Neural progenitor cell (in vitro differentiated cells): ENCODE measurements at regions not wholly inside any gene's neighbourhood (a gene's known extent, or its start where the extent isn't known, plus 50 kb on each side); places are given as distances from the start of the nearest gene placed in this dataset.

ENCODE experiments used
- DNase-seq: peaks from one replicate; pipeline ENCODE4 v3.0.0-alpha.2; 2016; ENCODE audit warnings: low spot score
- H2AFZ ChIP-seq: fragments of 200-600 bp; sonication (generic); replicated peaks from 2 replicates; pipeline ENCODE4 v1.6.1; 2016; ENCODE audit warnings: antibody characterized with exemption
- H3F3A ChIP-seq: fragments of 200-600 bp; sonication (generic); 2 replicates; pipeline ENCODE4 v1.6.1; 2016; ENCODE audit warnings: antibody characterized with exemption, low read depth
- H3K27ac ChIP-seq: fragments of 200-600 bp; sonication (generic); 2 replicates; pipeline ENCODE4 v1.5.1; 2016; ENCODE audit warnings: mild to moderate bottlenecking
- H3K27me3 ChIP-seq: fragments of 200-600 bp; sonication (generic); 2 replicates; pipeline ENCODE4 v1.6.1; 2016; ENCODE audit warnings: mild to moderate bottlenecking, moderate library complexity
- H3K36me3 ChIP-seq: fragments of 200-600 bp; sonication (generic); 2 replicates; pipeline ENCODE4 v1.5.1; 2016
- H3K4me1 ChIP-seq: fragments of 200-600 bp; sonication (generic); 2 replicates; pipeline ENCODE4 v1.6.1; 2016; ENCODE audit warnings: mixed run types
- H3K4me2 ChIP-seq: fragments of 200-600 bp; sonication (generic); 2 replicates; pipeline ENCODE4 v1.6.1; 2016
- H3K4me3 ChIP-seq: fragments of 200-600 bp; sonication (generic); 2 replicates; pipeline ENCODE4 v1.5.1; 2016
- H3K79me2 ChIP-seq: fragments of 200-600 bp; sonication (generic); 2 replicates; pipeline ENCODE4 v1.6.1; 2016; ENCODE audit warnings: low read depth
- H3K9ac ChIP-seq: fragments of 200-600 bp; sonication (generic); 2 replicates; pipeline ENCODE4 v1.6.1; 2016
- H3K9me3 ChIP-seq: fragments of 200-600 bp; sonication (generic); 2 replicates; pipeline ENCODE4 v1.5.1; 2016; ENCODE audit warnings: low read depth
- H4K20me1 ChIP-seq: fragments of 200-600 bp; sonication (generic); 2 replicates; pipeline ENCODE4 v1.6.1; 2016; ENCODE audit warnings: low read depth
- H3K27ac Mint-ChIP-seq: 3 replicates; pipeline ENCODE4 v1.8.0; 2021; ENCODE audit warnings: mixed read lengths
- H3K27me3 Mint-ChIP-seq: 2 replicates; pipeline ENCODE4 v1.8.0; 2022; ENCODE audit warnings: low read depth, mild to moderate bottlenecking, inconsistent platforms, moderate library complexity, mixed read lengths; ENCODE audit not compliant: insufficient read depth
- H3K36me3 Mint-ChIP-seq: 3 replicates; pipeline ENCODE4 v1.8.0; 2021; ENCODE audit warnings: mixed read lengths
- H3K4me1 Mint-ChIP-seq: 3 replicates; pipeline ENCODE4 v1.8.0; 2021; ENCODE audit warnings: mixed read lengths
- H3K4me3 Mint-ChIP-seq: 3 replicates; pipeline ENCODE4 v1.8.0; 2021; ENCODE audit warnings: mild to moderate bottlenecking, moderate library complexity, mixed read lengths
- H3K9me3 Mint-ChIP-seq: 3 replicates; pipeline ENCODE4 v1.8.0; 2020; ENCODE audit warnings: mixed read lengths
- EZH2 ChIP-seq: fragments of 200-600 bp; sonication (generic); IDR thresholded peaks from 2 replicates; pipeline ENCODE4 v1.6.1; 2017; ENCODE audit warnings: antibody characterized with exemption, mild to moderate bottlenecking, moderate library complexity
- EZH2phosphoT487 ChIP-seq: fragments of 200-600 bp; sonication (generic); IDR thresholded peaks from 2 replicates; pipeline ENCODE4 v1.6.1; 2017; ENCODE audit warnings: antibody characterized with exemption
- TF ChIP-seq, protein P1 (sequence below): fragments of 200-600 bp; sonication (generic); IDR thresholded peaks from 2 replicates; pipeline ENCODE4 v1.5.1; 2017; ENCODE audit warnings: antibody characterized with exemption, mild to moderate bottlenecking

DNA sequence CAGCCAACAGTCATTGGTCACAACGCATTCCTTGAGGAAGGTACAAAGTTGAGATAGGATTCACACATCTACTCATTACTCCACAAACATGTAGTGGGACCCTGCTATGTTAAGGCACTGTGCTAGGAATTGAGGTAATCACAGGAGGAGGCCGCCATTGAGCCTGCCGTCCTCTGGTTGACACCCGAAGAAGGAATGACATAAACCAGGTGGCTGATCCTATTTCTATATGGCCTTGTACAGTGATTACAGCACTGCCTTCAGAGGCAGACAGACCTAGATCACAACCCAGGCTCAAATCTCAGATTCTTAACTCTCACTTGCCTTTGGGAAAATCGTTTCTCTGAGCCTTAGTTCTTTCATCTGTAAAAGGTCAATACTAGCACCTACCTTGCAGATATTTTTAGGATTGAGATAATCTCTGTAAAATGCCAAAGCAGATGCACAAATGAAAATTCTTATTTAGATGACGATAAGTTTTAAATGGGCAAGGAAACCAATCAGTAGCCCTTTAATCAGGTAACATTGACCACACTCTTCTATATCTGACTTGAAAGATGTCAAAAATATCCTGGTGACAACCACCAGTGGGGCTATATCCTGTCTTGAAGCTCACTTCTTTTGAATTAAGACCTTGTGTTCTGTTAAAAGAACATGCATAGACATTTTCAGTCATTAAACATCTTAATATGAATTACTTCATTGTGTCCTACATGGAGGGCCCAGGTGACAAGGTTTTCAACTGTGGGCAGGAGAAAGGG is 251.6 kb downstream of the KCTD12 start:
- Histone ChIP-seq H3K9ac (no peak overlapping the region), H3K4me3 (no peak overlapping the region), H3K4me1 (no peaks in the 10 kb centered on the region), H3K9me3 (no peaks in the 10 kb centered on the region), H3K27ac (no peak overlapping the region), H3K79me2 (no peaks in the 10 kb centered on the region), H3K4me2 (no peak overlapping the region), H3K36me3 (no peaks in the 10 kb centered on the region), H3F3A (no peaks in the 10 kb centered on the region), H3K27me3 (no peaks in the 10 kb centered on the region), H2AFZ (no peak overlapping the region), H4K20me1 (no peaks in the 10 kb centered on the region)
- peaks cover 19% of the 10 kb centered on the region for H3K4me1 Mint-ChIP-seq
- H3K9me3 Mint-ChIP-seq = no peaks in the 10 kb centered on the region
- DNase-seq = no peak
- no peak overlapping the region for H3K4me3 Mint-ChIP-seq
- no peak overlapping the region for H3K27ac Mint-ChIP-seq
- TF ChIP-seq, protein P1, sequence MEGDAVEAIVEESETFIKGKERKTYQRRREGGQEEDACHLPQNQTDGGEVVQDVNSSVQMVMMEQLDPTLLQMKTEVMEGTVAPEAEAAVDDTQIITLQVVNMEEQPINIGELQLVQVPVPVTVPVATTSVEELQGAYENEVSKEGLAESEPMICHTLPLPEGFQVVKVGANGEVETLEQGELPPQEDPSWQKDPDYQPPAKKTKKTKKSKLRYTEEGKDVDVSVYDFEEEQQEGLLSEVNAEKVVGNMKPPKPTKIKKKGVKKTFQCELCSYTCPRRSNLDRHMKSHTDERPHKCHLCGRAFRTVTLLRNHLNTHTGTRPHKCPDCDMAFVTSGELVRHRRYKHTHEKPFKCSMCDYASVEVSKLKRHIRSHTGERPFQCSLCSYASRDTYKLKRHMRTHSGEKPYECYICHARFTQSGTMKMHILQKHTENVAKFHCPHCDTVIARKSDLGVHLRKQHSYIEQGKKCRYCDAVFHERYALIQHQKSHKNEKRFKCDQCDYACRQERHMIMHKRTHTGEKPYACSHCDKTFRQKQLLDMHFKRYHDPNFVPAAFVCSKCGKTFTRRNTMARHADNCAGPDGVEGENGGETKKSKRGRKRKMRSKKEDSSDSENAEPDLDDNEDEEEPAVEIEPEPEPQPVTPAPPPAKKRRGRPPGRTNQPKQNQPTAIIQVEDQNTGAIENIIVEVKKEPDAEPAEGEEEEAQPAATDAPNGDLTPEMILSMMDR = no peak
- no peak for TF ChIP-seq EZH2phosphoT487
- TF ChIP-seq EZH2 = no peak
- no peaks in the 10 kb centered on the region for H3K36me3 Mint-ChIP-seq
- peaks cover 3% of the 10 kb centered on the region for H3K27me3 Mint-ChIP-seq

DNA sequence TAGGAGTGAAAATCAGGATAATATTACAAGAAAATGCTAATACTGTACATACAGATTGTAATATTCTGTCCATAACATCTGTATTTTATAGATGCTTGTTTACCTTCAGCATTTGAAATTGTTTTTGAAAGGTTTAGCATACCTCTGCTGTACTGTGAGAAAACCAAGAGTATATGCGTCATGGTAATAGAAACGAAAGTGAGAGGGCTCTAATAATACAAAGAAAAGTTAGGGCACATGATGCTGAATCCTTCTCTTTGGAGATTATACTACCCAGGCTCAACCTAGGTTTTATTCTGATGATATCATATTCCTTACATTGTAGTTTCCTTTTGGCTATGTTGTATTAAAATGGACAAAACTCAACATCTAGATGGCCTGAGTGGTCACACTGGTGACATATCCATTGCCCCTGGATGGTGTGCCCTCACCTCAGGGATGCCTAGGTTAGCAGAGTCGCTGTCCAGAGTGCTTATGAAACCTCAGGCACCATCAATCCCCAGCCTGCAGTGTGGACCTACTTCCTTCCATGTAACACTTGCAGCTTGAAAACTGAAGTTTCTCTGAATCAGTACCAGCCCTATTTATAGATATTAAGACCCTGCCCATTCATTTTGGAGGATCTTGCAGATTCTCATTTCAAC is 253.7 kb downstream of the KCTD12 start:
- Histone ChIP-seq H3K4me2 (no peak overlapping the region), H3K4me3 (no peak overlapping the region), H3K9me3 (no peaks in the 10 kb centered on the region), H4K20me1 (no peaks in the 10 kb centered on the region), H3K4me1 (no peaks in the 10 kb centered on the region), H3K79me2 (no peaks in the 10 kb centered on the region), H3K27ac (no peak overlapping the region), H3F3A (no peaks in the 10 kb centered on the region), H3K36me3 (no peaks in the 10 kb centered on the region), H2AFZ (no peak overlapping the region), H3K27me3 (no peaks in the 10 kb centered on the region), H3K9ac (no peak overlapping the region)
- no peaks in the 10 kb centered on the region for H3K36me3 Mint-ChIP-seq
- peaks cover 7% of the 10 kb centered on the region for H3K27me3 Mint-ChIP-seq
- no peak for TF ChIP-seq EZH2
- H3K9me3 Mint-ChIP-seq = peaks cover 6% of the 10 kb centered on the region
- no peak overlapping the region for H3K4me3 Mint-ChIP-seq
- peak; percentile 58 for DNase-seq
- H3K4me1 Mint-ChIP-seq = peaks cover 14% of the 10 kb centered on the region
- no peak overlapping the region for H3K27ac Mint-ChIP-seq

DNA sequence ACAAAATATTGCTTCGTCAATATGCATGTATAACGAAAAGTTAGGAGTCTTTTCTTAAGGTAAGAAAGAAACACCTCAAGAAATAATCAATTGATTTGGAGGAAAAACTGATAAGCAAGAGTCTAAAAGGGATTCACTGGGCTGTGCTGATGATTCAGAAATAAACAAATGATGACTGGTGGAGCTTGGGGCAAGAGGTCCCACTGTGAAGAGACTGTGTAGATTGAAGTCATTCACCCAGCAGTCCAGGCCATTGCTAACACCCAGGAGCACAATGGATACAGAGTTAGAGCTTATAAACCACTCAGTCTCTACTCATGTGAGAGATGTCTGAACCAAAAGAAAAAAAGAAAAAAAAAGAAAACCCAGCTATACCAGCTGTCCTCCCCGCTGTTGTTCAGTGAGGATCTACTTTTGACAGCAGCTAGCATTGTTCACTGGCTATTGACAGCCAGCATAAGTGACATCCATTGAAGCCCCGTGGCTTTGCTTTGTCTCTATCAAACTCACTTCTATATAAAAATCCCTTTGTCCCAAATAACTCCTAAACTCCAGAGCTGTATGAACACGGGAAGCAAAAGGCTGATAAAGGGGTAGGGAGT is 255.5 kb downstream of the KCTD12 start:
- peaks cover 12% of the 10 kb centered on the region for H3K4me1 Mint-ChIP-seq
- H3K9me3 Mint-ChIP-seq = peaks cover 12% of the 10 kb centered on the region
- H3F3A ChIP-seq = no peaks in the 10 kb centered on the region
- H3K4me1 ChIP-seq = no peaks in the 10 kb centered on the region
- no peaks in the 10 kb centered on the region for H3K36me3 Mint-ChIP-seq
- no peaks in the 10 kb centered on the region for H3K79me2 ChIP-seq
- no peak overlapping the region for H3K27ac ChIP-seq
- peaks cover 7% of the 10 kb centered on the region for H3K27me3 Mint-ChIP-seq
- H3K9me3 ChIP-seq = no peaks in the 10 kb centered on the region
- no peak overlapping the region for H3K4me3 Mint-ChIP-seq
- H2AFZ ChIP-seq = no peak overlapping the region
- H3K4me2 ChIP-seq = no peak overlapping the region
- H3K27ac Mint-ChIP-seq = no peak overlapping the region
- TF ChIP-seq EZH2phosphoT487 (no peak), EZH2 (no peak)
- TF ChIP-seq, protein P1 = no peak
- no peak for DNase-seq
- no peaks in the 10 kb centered on the region for H3K36me3 ChIP-seq
- H3K4me3 ChIP-seq = no peak overlapping the region
- H3K27me3 ChIP-seq = no peaks in the 10 kb centered on the region
- no peak overlapping the region for H3K9ac ChIP-seq
- no peaks in the 10 kb centered on the region for H4K20me1 ChIP-seq
